OCI-LY3 (cell line): ENCODE measurements at regions not wholly inside any gene's neighbourhood (a gene's known extent, or its start where the extent isn't known, plus 50 kb on each side); places are given as distances from the start of the nearest gene placed in this dataset.

ENCODE experiments used
- H2AFZ ChIP-seq: fragments of 200-600, 300-600 bp; shearing (Covaris generic); 2 replicates; pipeline ENCODE4 v1.6.0; 2014; ENCODE audit warnings: antibody characterized with exemption, low read depth, low read length
- H3K27ac ChIP-seq: fragments of 200-600, 300-600 bp; sonication (generic); 2 replicates; pipeline ENCODE4 v1.5.1; 2014; ENCODE audit warnings: mild to moderate bottlenecking, low read length, moderate library complexity, mixed read lengths
- H3K27me3 ChIP-seq: fragments of 200-600, 300-600 bp; sonication (generic); 2 replicates; pipeline ENCODE4 v1.6.1; 2014; ENCODE audit warnings: low read depth, low read length, mixed read lengths
- H3K36me3 ChIP-seq: fragments of 200-600, 300-600 bp; sonication (generic); replicated peaks from 2 replicates; pipeline ENCODE3; 2014; ENCODE audit warnings: low read depth, low read length, mixed read lengths
- H3K4me1 ChIP-seq: fragments of 300-600, 200-600 bp; sonication (generic); 2 replicates; pipeline ENCODE4 v1.6.1; 2014; ENCODE audit warnings: low read length, mixed read lengths
- H3K4me2 ChIP-seq: fragments of 200-600, 300-600 bp; sonication (generic); 2 replicates; pipeline ENCODE4 v1.6.1; 2014; ENCODE audit warnings: low read length, mixed read lengths
- H3K4me3 ChIP-seq: fragments of 300-600, 200-600 bp; sonication (generic); 2 replicates; pipeline ENCODE4 v1.5.1; 2014; ENCODE audit warnings: antibody characterized with exemption, mild to moderate bottlenecking, low read length, moderate library complexity
- H3K79me2 ChIP-seq: fragments of 300-600, 200-600 bp; shearing (Covaris generic); 2 replicates; pipeline ENCODE4 v1.6.1; 2014; ENCODE audit warnings: mild to moderate bottlenecking, low read length, mixed read lengths
- H3K9ac ChIP-seq: fragments of 300-600, 200-600 bp; shearing (Covaris generic); 2 replicates; pipeline ENCODE4 v1.6.0; 2014; ENCODE audit warnings: mild to moderate bottlenecking, low read length, moderate library complexity
- H3K9me3 ChIP-seq: fragments of 200-600, 300-600 bp; shearing (Covaris generic); 2 replicates; pipeline ENCODE4 v1.6.1; 2014; ENCODE audit warnings: low read length, mixed read lengths; ENCODE audit not compliant: insufficient read depth
- H4K20me1 ChIP-seq: fragments of 200-600, 300-600 bp; sonication (generic); 2 replicates; pipeline ENCODE4 v1.6.1; 2016; ENCODE audit warnings: low read length, mixed read lengths; ENCODE audit not compliant: insufficient read depth
- CTCF ChIP-seq: fragments of 200-600, 300-600 bp; sonication (generic); IDR thresholded peaks from 2 replicates; pipeline ENCODE4 v1.5.1; 2014; ENCODE audit warnings: antibody characterized with exemption, low read length, low read depth
- EZH2phosphoT487 ChIP-seq: fragments of 200-600 bp; shearing (Covaris generic); IDR thresholded peaks from 2 replicates; pipeline ENCODE4 v1.6.1; 2018; ENCODE audit warnings: antibody characterized with exemption, mixed run types, low read depth

GRCh38 chr4:179112441-179113170 lies 1670.4 kb upstream of the AGA start:
- H3K79me2 ChIP-seq: no peaks in the 10 kb centered on the region
- no peak for TF ChIP-seq EZH2phosphoT487
- no peak for TF ChIP-seq CTCF
- H3K36me3 ChIP-seq: no peaks in the 10 kb centered on the region
- H3K4me3 ChIP-seq: no peak overlapping the region
- H3K9ac ChIP-seq: no peak overlapping the region
- H3K27ac ChIP-seq: no peak overlapping the region
- H3K27me3 ChIP-seq: no peaks in the 10 kb centered on the region
- no peaks in the 10 kb centered on the region for H4K20me1 ChIP-seq
- H3K4me1 ChIP-seq: no peaks in the 10 kb centered on the region
- H2AFZ ChIP-seq: no peak overlapping the region
- H3K9me3 ChIP-seq: no peaks in the 10 kb centered on the region
- no peak overlapping the region for H3K4me2 ChIP-seq

GRCh38 chr4:179114615-179115014 lies 1672.4 kb upstream of the AGA start:
- H3K79me2 ChIP-seq: no peaks in the 10 kb centered on the region
- no peak overlapping the region for H3K4me2 ChIP-seq
- no peaks in the 10 kb centered on the region for H3K36me3 ChIP-seq
- H3K27me3 ChIP-seq: no peaks in the 10 kb centered on the region
- H3K27ac ChIP-seq: no peak overlapping the region
- H3K9me3 ChIP-seq: no peaks in the 10 kb centered on the region
- H3K4me1 ChIP-seq: no peaks in the 10 kb centered on the region
- TF ChIP-seq CTCF: no peak
- no peak for TF ChIP-seq EZH2phosphoT487
- H3K4me3 ChIP-seq: no peak overlapping the region
- no peak overlapping the region for H2AFZ ChIP-seq
- H3K9ac ChIP-seq: no peak overlapping the region
- H4K20me1 ChIP-seq: no peaks in the 10 kb centered on the region

- Histone ChIP-seq H2AFZ (no peak overlapping the region), H3K9me3 (no peaks in the 10 kb centered on the region), H3K36me3 (no peaks in the 10 kb centered on the region), H3K27me3 (no peaks in the 10 kb centered on the region), H4K20me1 (no peaks in the 10 kb centered on the region), H3K4me2 (no peak overlapping the region), H3K4me1 (no peaks in the 10 kb centered on the region), H3K79me2 (no peaks in the 10 kb centered on the region), H3K4me3 (no peak overlapping the region), H3K27ac (no peak overlapping the region), H3K9ac (no peak overlapping the region)
- TF ChIP-seq EZH2phosphoT487: no peak
- no peak for TF ChIP-seq CTCF
Observed at GRCh38 chr4:179116011-179116410, 1673.8 kb upstream of the AGA start.

GRCh38 chr4:179116581-179116980 lies 1674.3 kb upstream of the AGA start:
- no peaks in the 10 kb centered on the region for H3K4me1 ChIP-seq
- no peak overlapping the region for H3K4me3 ChIP-seq
- no peaks in the 10 kb centered on the region for H3K36me3 ChIP-seq
- H4K20me1 ChIP-seq: no peaks in the 10 kb centered on the region
- H3K27ac ChIP-seq: no peak overlapping the region
- H3K79me2 ChIP-seq: no peaks in the 10 kb centered on the region
- no peak overlapping the region for H3K9ac ChIP-seq
- H3K9me3 ChIP-seq: no peaks in the 10 kb centered on the region
- no peaks in the 10 kb centered on the region for H3K27me3 ChIP-seq
- no peak overlapping the region for H2AFZ ChIP-seq
- TF ChIP-seq CTCF (no peak), EZH2phosphoT487 (no peak)
- H3K4me2 ChIP-seq: no peak overlapping the region
